A549 (cell line): ENCODE measurements at regions not wholly inside any gene's neighbourhood (a gene's known extent, or its start where the extent isn't known, plus 50 kb on each side); places are given as distances from the start of the nearest gene placed in this dataset.

Source experiments
- ATAC-seq, 2 experiments: fragments of 200-7000 bp in 1 of 2; fragments of >200 bp in 1 of 2; cut with Nextera tagmentation in 1 of 2; cut with Tn5 transposase in 1 of 2; 3 replicates each; pipeline versions ENCODE4 v1.8.0 to v1.9.1; 2018 to 2020; ENCODE audit warnings: mild to moderate bottlenecking in 1 of 2, moderate library complexity in 1 of 2
- CTCF ChIA-PET: fragments of 300-600 bp; sonication (Branson Sonifier 250); formaldehyde crosslinking; extraction: SDS; loops from one replicate; lab custom pipeline; 2021; ENCODE audit warnings: antibody characterized with exemption, inconsistent platforms; lab: Yijun Ruan, JAX
- POLR2A ChIA-PET: fragments of 350-600 bp; formaldehyde crosslinking; extraction: SDS; loops from one replicate; lab custom pipeline; 2021; ENCODE audit warnings: antibody characterized with exemption, inconsistent platforms; lab: Yijun Ruan, JAX
- DNase-seq, 2 experiments: peaks; one replicate each; pipeline versions ENCODE4 v3.0.0 to v3.0.0-alpha.2; 2011 to 2016; ENCODE audit warnings: low read depth in 1 of 2, low spot score in 1 of 2
- FAIRE-seq: peaks from 2 replicates; lab custom pipeline; 2011; peaks lifted over from hg19 to GRCh38; lab: Jason Lieb, UNC
- H3K27ac ChIP-seq, 2 experiments: fragments of >200 bp; sonication (Bioruptor Twin); formaldehyde crosslinking; 3 replicates each; pipeline ENCODE4 v1.5.1; 2016 to 2017
- H3K4me1 ChIP-seq: fragments of >200 bp; sonication (Bioruptor Twin); formaldehyde crosslinking; 3 replicates; pipeline ENCODE4 v1.6.1; 2016
- H3K4me2 ChIP-seq: fragments of >200 bp; sonication (Bioruptor Twin); formaldehyde crosslinking; 3 replicates; pipeline ENCODE4 v1.6.1; 2016
- H3K4me3 ChIP-seq: fragments of >200 bp; sonication (Bioruptor Twin); formaldehyde crosslinking; 3 replicates; pipeline ENCODE4 v1.5.1; 2016
- H3K9me3 ChIP-seq: fragments of >200 bp; sonication (Bioruptor Twin); formaldehyde crosslinking; 3 replicates; pipeline ENCODE4 v1.6.1; 2016
- BCL3 ChIP-seq: fragments of >200 bp; sonication (Bioruptor Twin); formaldehyde crosslinking; IDR thresholded peaks from 3 replicates; pipeline ENCODE4 v1.6.1; 2016
- CBX2 ChIP-seq: fragments of 200-600 bp; sonication (generic); IDR thresholded peaks from 2 replicates; pipeline ENCODE4 v1.6.1; 2016; ENCODE audit warnings: low read depth, mild to moderate bottlenecking, borderline replicate concordance
- CHD2 ChIP-seq: fragments of 150-350 bp; IDR thresholded peaks from 2 replicates; pipeline ENCODE4 v1.6.1; 2014; ENCODE audit warnings: low read length; ENCODE audit not compliant: partially characterized antibody
- CTCF ChIP-seq: fragments of >200 bp; sonication (Bioruptor Twin); formaldehyde crosslinking; IDR thresholded peaks from 3 replicates; pipeline ENCODE4 v1.5.1; 2016
- E2F6 ChIP-seq: IDR thresholded peaks from 2 replicates; pipeline ENCODE4 v1.6.1; 2012; ENCODE audit warnings: low read depth, borderline replicate concordance
- ELK1 ChIP-seq: fragments of 150-350 bp; IDR thresholded peaks from 2 replicates; pipeline ENCODE4 v1.6.1; 2014; ENCODE audit warnings: low read depth, mild to moderate bottlenecking, low read length
- FOSL2 ChIP-seq, 2 experiments: fragments of 450-650 bp in 1 of 2; fragments of >200 bp in 1 of 2; sonication (Bioruptor Twin) in 1 of 2; formaldehyde crosslinking; IDR thresholded peaks; 2 replicates each; pipeline versions ENCODE4 v1.5.0 to v1.6.1; 2016 to 2020; ENCODE audit warnings: mild to moderate bottlenecking in 1 of 2, moderate library complexity in 1 of 2
- FOXS1 ChIP-seq: fragments of 250-450 bp; sonication (Bioruptor Pico); IDR thresholded peaks from 2 replicates; pipeline ENCODE4 v1.5.0; 2020; ENCODE audit warnings: mild to moderate bottlenecking, moderate library complexity
- GATA3 ChIP-seq: IDR thresholded peaks from 2 replicates; pipeline ENCODE4 v1.6.1; 2012; ENCODE audit warnings: borderline replicate concordance
- HDAC2 ChIP-seq: fragments of 200-600 bp; sonication (generic); IDR thresholded peaks from 2 replicates; pipeline ENCODE4 v1.6.1; 2016
- HES2 ChIP-seq: fragments of >200 bp; sonication (Bioruptor Twin); formaldehyde crosslinking; IDR thresholded peaks from 2 replicates; pipeline ENCODE4 v1.6.1; 2016
- JUN ChIP-seq, 2 experiments: fragments of >200 bp; sonication (Bioruptor Twin); formaldehyde crosslinking; IDR thresholded peaks; 2 replicates in 1 of 2; 3 replicates in 1 of 2; pipeline ENCODE4 v1.6.1; 2016 to 2017
- MAFK ChIP-seq: fragments of 450-650 bp; IDR thresholded peaks from 2 replicates; pipeline ENCODE4 v1.6.1; 2014; ENCODE audit not compliant: partially characterized antibody
- MAX ChIP-seq: IDR thresholded peaks from 2 replicates; pipeline ENCODE4 v1.6.1; 2012
- MYC ChIP-seq: IDR thresholded peaks from 2 replicates; pipeline ENCODE4 v1.6.1; 2012; ENCODE audit warnings: mild to moderate bottlenecking, inconsistent platforms, low read length, improper control_type of control experiment, borderline replicate concordance
- PHF8 ChIP-seq: fragments of 200-600 bp; sonication (generic); IDR thresholded peaks from 2 replicates; pipeline ENCODE4 v1.6.1; 2016; ENCODE audit warnings: low read depth, mild to moderate bottlenecking, antibody characterized with exemption, moderate library complexity, borderline replicate concordance
- RARB ChIP-seq: fragments of 250-450 bp; sonication (Bioruptor Pico); IDR thresholded peaks from 2 replicates; pipeline ENCODE4 v1.8.0; 2021; ENCODE audit warnings: mild to moderate bottlenecking, moderate library complexity
- RCOR1 ChIP-seq: fragments of 150-350 bp; IDR thresholded peaks from 2 replicates; pipeline ENCODE4 v1.6.1; 2014; ENCODE audit warnings: antibody characterized with exemption, low read length, low read depth
- REST ChIP-seq: fragments of 200-600 bp; sonication (generic); IDR thresholded peaks from 2 replicates; pipeline ENCODE4 v1.6.1; 2016; ENCODE audit warnings: antibody characterized with exemption, mild to moderate bottlenecking, moderate library complexity
- RNF2 ChIP-seq: fragments of 200-600 bp; sonication (generic); IDR thresholded peaks from 2 replicates; pipeline ENCODE4 v1.6.1; 2016; ENCODE audit warnings: low read depth, mild to moderate bottlenecking, antibody characterized with exemption, moderate library complexity, borderline replicate concordance
- TP53 ChIP-seq: fragments of 250-450 bp; sonication (Bioruptor Pico); IDR thresholded peaks from 2 replicates; pipeline ENCODE4 v1.5.0; 2021; ENCODE audit warnings: mild to moderate bottlenecking, moderate library complexity
- ZC3H11A ChIP-seq: fragments of 450-650 bp; IDR thresholded peaks from 2 replicates; pipeline ENCODE4 v1.6.1; 2014; ENCODE audit warnings: antibody characterized with exemption, mild to moderate bottlenecking
- WGBS: methylation state at CpG from one replicate; pipeline ENCODE4 v1.1.6; 2017; ENCODE audit errors: missing lambda C conversion rate; 5-methylcytosine and 5-hydroxymethylcytosine counted together

- ChIA-PET POLR2A (no interaction called here), CTCF (no interaction called here)
Measured at GRCh38 chrX:42973321-42973720, 195.4 kb upstream of the PPP1R2C start.

GRCh38 chrX:42975906-42976305, 197.9 kb upstream of the PPP1R2C start:
- H3K27ac ChIP-seq: no peak overlapping the region; a peak in 1 of 6 replicates
- ATAC-seq (no peak), DNase-seq (no peak), FAIRE-seq (no peak)
- H3K4me2 ChIP-seq: no peak overlapping the region
- 25% methylated on average over 2 of the region's 2 CpGs for WGBS
- CTCF ChIA-PET: no interaction called here
- H3K4me1 ChIP-seq: no peaks in the 10 kb centered on the region
- no peak overlapping the region for H3K4me3 ChIP-seq
- POLR2A ChIA-PET: no interaction called here
- no peaks in the 10 kb centered on the region for H3K9me3 ChIP-seq
- TF ChIP-seq ZC3H11A (no peak), MAFK (no peak), FOSL2 (IDR thresholded peaks at IDR 0.05) (no peak), FOSL2 (CRISPR knock-in tag; IDR thresholded peaks at IDR 0.05) (no peak), E2F6 (no peak), PHF8 (no peak), RCOR1 (no peak), GATA3 (no peak), CHD2 (no peak), RNF2 (no peak), RARB (no peak), CTCF (no peak), MAX (no peak), HES2 (no peak), ELK1 (no peak), BCL3 (no peak), REST (no peak)

More at GRCh38 chrX:42973321-42973720, 195.4 kb upstream of the PPP1R2C start:
- ATAC-seq: no peak
- WGBS: 0% methylated on average over 2 of the region's 2 CpGs
- TF ChIP-seq TP53 (CRISPR knock-in tag): no peak
- TF ChIP-seq MYC: no peak
- TF ChIP-seq CBX2: no peak
- TF ChIP-seq REST: no peak
- TF ChIP-seq JUN (IDR thresholded peaks at IDR 0.05): no peak
- no peak for TF ChIP-seq HDAC2
- TF ChIP-seq FOXS1 (CRISPR knock-in tag): no peak
- no peak overlapping the region for H3K4me2 ChIP-seq
- no peaks in the 10 kb centered on the region for H3K4me1 ChIP-seq
- H3K4me3 ChIP-seq: no peak overlapping the region
- no peak for DNase-seq
- no peaks in the 10 kb centered on the region for H3K9me3 ChIP-seq
- H3K27ac ChIP-seq: no peak overlapping the region
- FAIRE-seq: no peak
